GM19025 (cell line): ENCODE measurements at regions not wholly inside any gene's neighbourhood (a gene's known extent, or its start where the extent isn't known, plus 50 kb on each side); places are given as distances from the start of the nearest gene placed in this dataset.
"Not testable (repeated sequence)": the region's sequence is repeated elsewhere in the genome, so short reads cannot be mapped to it uniquely, and the experiment has no call there.

Experiments
- ATAC-seq: cut with Tn5 transposase; IDR thresholded peaks from one replicate; pipeline ENCODE4 v1.9.1; 2021; ENCODE audit warnings: mild to moderate bottlenecking, low read depth, moderate library complexity; ENCODE audit not compliant: unreplicated experiment

- peak; percentile 29 for ATAC-seq
These were observed 1111.1 kb downstream of the TAF11L14 start for GRCh38 chr5:18745042-18745987.

GRCh38 chr5:18745988-18746615, 1111.8 kb downstream of the TAF11L14 start:
- peak; percentile 68 for ATAC-seq

- peak; percentile 37 for ATAC-seq
These were observed 1115.5 kb downstream of the TAF11L14 start for GRCh38 chr5:18749763-18750162.

GRCh38 chr5:18752317-18752716, 1118.1 kb downstream of the TAF11L14 start:
- no peak for ATAC-seq

GRCh38 chr5:18754201-18754600, 1119.9 kb downstream of the TAF11L14 start:
- ATAC-seq: no peak

GRCh38 chr5:18761801-18762200, 1127.5 kb downstream of the TAF11L14 start:
- ATAC-seq: no peak

GRCh38 chr5:18764161-18764560, 1129.9 kb downstream of the TAF11L14 start:
- no peak for ATAC-seq

GRCh38 chr5:18765304-18765703, 1131.0 kb downstream of the TAF11L14 start:
- ATAC-seq: no peak

- no peak for ATAC-seq
These were observed 1136.9 kb downstream of the TAF11L14 start for GRCh38 chr5:18771097-18771610.

GRCh38 chr5:18772475-18772874, 1138.2 kb downstream of the TAF11L14 start:
- ATAC-seq: no peak

GRCh38 chr5:18778225-18778624, 1144.0 kb downstream of the TAF11L14 start:
- ATAC-seq: no peak

GRCh38 chr5:18789218-18789998, 1155.1 kb downstream of the TAF11L14 start:
- no peak for ATAC-seq

GRCh38 chr5:18792145-18792544, 1157.9 kb downstream of the TAF11L14 start:
- ATAC-seq: no peak

- ATAC-seq: no peak
These were observed 1163.0 kb downstream of the TAF11L14 start for GRCh38 chr5:18797222-18797621.

GRCh38 chr5:18798058-18798457, 1163.8 kb downstream of the TAF11L14 start:
- ATAC-seq: no peak

- ATAC-seq: no peak
These were observed 1165.3 kb downstream of the TAF11L14 start for GRCh38 chr5:18799482-18800128.

GRCh38 chr5:18800293-18801025, 1166.2 kb downstream of the TAF11L14 start:
- no peak for ATAC-seq

GRCh38 chr5:18801413-18801812, 1167.2 kb downstream of the TAF11L14 start:
- ATAC-seq: not testable (repeated sequence)

GRCh38 chr5:18802336-18802735, 1168.1 kb downstream of the TAF11L14 start:
- no peak for ATAC-seq

GRCh38 chr5:18805376-18805775, 1171.1 kb downstream of the TAF11L14 start:
- ATAC-seq: no peak
